ENCODE measurements at regions not wholly inside any gene's neighbourhood (a gene's known extent, or its start where the extent isn't known, plus 50 kb on each side); places are given as distances from the start of the nearest gene placed in this dataset.

DNA sequence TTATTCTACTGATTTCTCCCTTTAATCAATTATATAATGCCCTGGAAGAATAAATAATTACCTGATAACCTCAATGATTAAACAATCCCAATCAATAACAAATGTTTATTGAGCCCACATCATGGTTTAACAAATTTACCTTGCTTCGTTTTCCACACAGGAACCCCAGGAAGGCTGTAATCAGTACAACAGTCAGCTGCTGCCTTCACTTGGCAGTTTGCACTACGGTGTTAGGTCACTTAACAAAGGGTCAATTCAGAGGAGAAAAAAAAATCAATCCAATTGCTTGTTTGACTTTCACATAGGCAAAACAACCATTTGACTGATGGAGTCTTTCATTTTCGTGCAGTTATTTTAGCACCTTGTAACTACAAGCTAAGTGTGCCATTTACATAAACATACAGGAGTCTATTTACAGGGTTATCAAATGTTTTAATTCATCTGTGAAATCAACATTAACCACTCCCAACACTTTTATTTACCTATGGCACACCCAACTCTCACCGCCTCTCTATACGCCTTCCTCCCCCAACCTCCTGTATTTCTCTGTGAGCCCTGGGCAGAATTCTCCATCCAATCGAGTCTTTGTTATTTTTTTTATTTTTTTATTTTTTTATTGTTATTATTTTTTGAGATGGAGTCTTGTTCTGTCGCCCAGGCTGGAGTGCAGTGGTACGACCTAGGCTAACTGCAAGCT, 140.4 kb upstream of the TAB2 start:
- no peaks in the 10 kb centered on the region for H3K4me1 ChIP-seq
- H3K4me3 ChIP-seq: no peak overlapping the region
- TF ChIP-seq POLR2A (IDR thresholded peaks at IDR 0.05) (no peak), POLR2AphosphoS5 (IDR thresholded peaks at IDR 0.05) (no peak)
- TF ChIP-seq, protein P1, sequence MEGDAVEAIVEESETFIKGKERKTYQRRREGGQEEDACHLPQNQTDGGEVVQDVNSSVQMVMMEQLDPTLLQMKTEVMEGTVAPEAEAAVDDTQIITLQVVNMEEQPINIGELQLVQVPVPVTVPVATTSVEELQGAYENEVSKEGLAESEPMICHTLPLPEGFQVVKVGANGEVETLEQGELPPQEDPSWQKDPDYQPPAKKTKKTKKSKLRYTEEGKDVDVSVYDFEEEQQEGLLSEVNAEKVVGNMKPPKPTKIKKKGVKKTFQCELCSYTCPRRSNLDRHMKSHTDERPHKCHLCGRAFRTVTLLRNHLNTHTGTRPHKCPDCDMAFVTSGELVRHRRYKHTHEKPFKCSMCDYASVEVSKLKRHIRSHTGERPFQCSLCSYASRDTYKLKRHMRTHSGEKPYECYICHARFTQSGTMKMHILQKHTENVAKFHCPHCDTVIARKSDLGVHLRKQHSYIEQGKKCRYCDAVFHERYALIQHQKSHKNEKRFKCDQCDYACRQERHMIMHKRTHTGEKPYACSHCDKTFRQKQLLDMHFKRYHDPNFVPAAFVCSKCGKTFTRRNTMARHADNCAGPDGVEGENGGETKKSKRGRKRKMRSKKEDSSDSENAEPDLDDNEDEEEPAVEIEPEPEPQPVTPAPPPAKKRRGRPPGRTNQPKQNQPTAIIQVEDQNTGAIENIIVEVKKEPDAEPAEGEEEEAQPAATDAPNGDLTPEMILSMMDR (IDR thresholded peaks at IDR 0.05): no peak
- H3K36me3 ChIP-seq: no peaks in the 10 kb centered on the region
- no peaks in the 10 kb centered on the region for H3K27me3 ChIP-seq
- DNase-seq (ENCODE audit: low spot score in 2 of 2): no peak
- no peak overlapping the region for H3K27ac ChIP-seq
- H3K9me3 ChIP-seq: no peaks in the 10 kb centered on the region
- intact Hi-C loops (cut with DNase I; ENCODE audit: low total_unique reads): no loop called here

DNA sequence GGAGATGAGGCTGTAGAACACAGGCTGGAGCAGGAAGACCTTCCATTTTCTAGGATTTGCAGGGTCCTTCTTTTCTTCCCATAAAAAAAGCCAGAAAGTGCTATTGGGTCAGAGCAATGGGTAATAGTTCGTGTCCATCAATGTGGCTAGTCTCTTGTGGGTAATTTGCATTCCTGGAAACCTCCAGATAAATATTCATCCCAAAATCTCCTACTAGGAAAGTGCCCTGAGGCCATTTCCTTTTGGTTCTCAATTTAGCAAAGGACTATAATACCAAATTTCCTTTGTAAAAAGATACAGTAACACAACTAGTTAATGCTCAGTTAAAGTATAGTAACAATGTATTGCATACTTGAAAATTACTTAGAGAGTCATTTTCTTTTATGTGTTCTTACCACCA, 138.1 kb upstream of the TAB2 start:
- H3K36me3 ChIP-seq: no peaks in the 10 kb centered on the region
- H3K9me3 ChIP-seq: no peaks in the 10 kb centered on the region
- H3K27ac ChIP-seq: no peak overlapping the region
- intact Hi-C loops (cut with DNase I; ENCODE audit: low total_unique reads): no loop called here
- DNase-seq (ENCODE audit: low spot score in 2 of 2): no peak
- H3K27me3 ChIP-seq: no peaks in the 10 kb centered on the region
- no peak for TF ChIP-seq POLR2A (IDR thresholded peaks at IDR 0.05)
- TF ChIP-seq, protein P1 (IDR thresholded peaks at IDR 0.05): no peak
- H3K4me1 ChIP-seq: no peaks in the 10 kb centered on the region
- H3K4me3 ChIP-seq: no peak overlapping the region

DNA sequence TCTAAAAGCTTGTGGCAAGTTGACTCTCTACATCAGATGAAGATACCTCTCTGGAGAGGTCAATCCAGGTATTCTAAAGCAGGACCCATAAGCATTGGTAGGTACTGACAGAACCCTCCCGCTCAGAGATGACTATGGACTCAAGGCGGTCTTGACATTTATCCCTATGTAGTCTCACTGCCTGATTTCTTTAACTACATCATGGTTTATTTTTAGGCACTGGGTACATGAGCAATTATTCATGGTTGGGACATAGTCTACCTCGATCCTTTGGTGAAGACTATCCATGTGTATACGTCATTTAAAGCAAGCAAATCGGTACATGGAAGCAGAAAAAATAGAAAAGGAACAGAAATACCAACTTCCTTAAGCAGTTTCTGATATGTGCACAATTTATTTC, 136.2 kb upstream of the TAB2 start:
- intact Hi-C loops (cut with DNase I; ENCODE audit: low total_unique reads): no loop called here
- no peaks in the 10 kb centered on the region for H3K4me1 ChIP-seq
- TF ChIP-seq, protein P1 (IDR thresholded peaks at IDR 0.05): no peak
- no peak for TF ChIP-seq POLR2AphosphoS5 (IDR thresholded peaks at IDR 0.05)
- no peak for TF ChIP-seq POLR2A (IDR thresholded peaks at IDR 0.05)
- no peaks in the 10 kb centered on the region for H3K36me3 ChIP-seq
- no peaks in the 10 kb centered on the region for H3K27me3 ChIP-seq
- H3K4me3 ChIP-seq: no peak overlapping the region
- H3K27ac ChIP-seq: no peak overlapping the region
- no peak for DNase-seq (ENCODE audit: low spot score in 2 of 2)
- H3K9me3 ChIP-seq: no peaks in the 10 kb centered on the region

DNA sequence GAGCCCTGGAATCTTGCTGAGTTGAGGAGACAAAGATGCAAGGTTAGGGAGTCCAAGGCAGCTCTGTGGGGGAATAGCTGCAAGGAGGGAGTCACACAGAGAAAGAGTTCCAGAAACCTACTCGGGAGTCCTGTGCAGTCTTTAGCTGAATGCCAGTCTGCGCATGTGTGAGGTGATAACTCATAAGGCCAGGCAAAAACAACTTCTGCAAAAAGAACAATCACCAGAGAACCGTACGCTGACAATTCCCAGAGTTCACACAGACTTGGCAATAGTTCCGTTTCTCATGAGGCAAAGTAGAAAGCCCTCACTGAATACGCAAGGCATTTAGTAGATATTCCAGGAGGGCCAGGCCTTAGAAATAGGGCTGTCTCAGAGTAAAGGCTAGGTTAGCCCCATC, 135.2 kb upstream of the TAB2 start:
- no peaks in the 10 kb centered on the region for H3K27me3 ChIP-seq
- H3K36me3 ChIP-seq: no peaks in the 10 kb centered on the region
- intact Hi-C loops (cut with DNase I; ENCODE audit: low total_unique reads): no loop called here
- no peaks in the 10 kb centered on the region for H3K9me3 ChIP-seq
- no peak overlapping the region for H3K27ac ChIP-seq
- H3K4me1 ChIP-seq: no peaks in the 10 kb centered on the region
- no peak overlapping the region for H3K4me3 ChIP-seq
- TF ChIP-seq POLR2AphosphoS5 (IDR thresholded peaks at IDR 0.05) (no peak), POLR2A (IDR thresholded peaks at IDR 0.05) (no peak)
- TF ChIP-seq, protein P1 (IDR thresholded peaks at IDR 0.05): no peak
- DNase-seq (ENCODE audit: low spot score in 2 of 2): no peak

DNA sequence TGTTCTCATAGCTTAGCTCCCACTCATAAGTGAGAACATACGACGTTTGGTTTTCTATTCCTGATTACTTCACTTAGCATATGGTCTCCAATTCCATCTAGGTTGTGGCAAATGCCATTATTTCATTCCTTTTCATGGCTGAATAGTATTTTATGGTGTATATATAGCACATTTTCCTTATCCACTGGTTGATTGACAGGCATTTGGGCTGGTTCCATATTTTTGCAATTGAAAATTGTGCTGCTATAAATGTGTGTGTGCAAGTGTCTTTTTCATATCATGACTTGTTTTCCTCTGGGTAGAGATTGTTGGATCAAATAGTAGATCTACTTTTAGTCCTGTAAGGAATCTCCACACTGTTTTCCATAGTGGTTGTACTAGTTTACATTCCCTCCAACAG, 133.0 kb upstream of the TAB2 start:
- no peak for TF ChIP-seq POLR2A (IDR thresholded peaks at IDR 0.05)
- TF ChIP-seq POLR2AphosphoS5 (IDR thresholded peaks at IDR 0.05): no peak
- TF ChIP-seq, protein P1 (IDR thresholded peaks at IDR 0.05): no peak
- no peak overlapping the region for H3K27ac ChIP-seq
- intact Hi-C loops (cut with DNase I; ENCODE audit: low total_unique reads): no loop called here
- H3K27me3 ChIP-seq: no peaks in the 10 kb centered on the region
- no peaks in the 10 kb centered on the region for H3K36me3 ChIP-seq
- no peaks in the 10 kb centered on the region for H3K9me3 ChIP-seq
- no peak for DNase-seq (ENCODE audit: low spot score in 2 of 2)
- no peak overlapping the region for H3K4me3 ChIP-seq
- H3K4me1 ChIP-seq: no peaks in the 10 kb centered on the region

Data from breast epithelium (tissue), 4 donors.